ENCODE measurements at regions not wholly inside any gene's neighbourhood (a gene's known extent, or its start where the extent isn't known, plus 50 kb on each side); places are given as distances from the start of the nearest gene placed in this dataset.

- Histone ChIP-seq H2AFZ (ENCODE audit: low read length) (no peak overlapping the region), H3K9me2 (replicated peaks; ENCODE audit: insufficient read depth, low read length) (no peaks in the 10 kb centered on the region), H4K20me1 (ENCODE audit: insufficient read depth, low read length) (no peaks in the 10 kb centered on the region), H3K36me3 (replicated peaks; ENCODE audit: insufficient read depth, low read length) (no peaks in the 10 kb centered on the region), H3K79me2 (ENCODE audit: low read length) (no peaks in the 10 kb centered on the region), H3K27me3 (replicated peaks; ENCODE audit: insufficient read depth, low read length) (no peaks in the 10 kb centered on the region), H3K4me1 (ENCODE audit: low read length) (no peaks in the 10 kb centered on the region), H3F3A (ENCODE audit: insufficient read depth, low read length) (no peaks in the 10 kb centered on the region), H3K9me3 (replicated peaks; ENCODE audit: insufficient read depth, low read length) (no peaks in the 10 kb centered on the region), H3K9ac (ENCODE audit: low read length) (no peak overlapping the region), H3K4me2 (ENCODE audit: low read depth, low read length) (no peak overlapping the region), H3K4me3 (ENCODE audit: low read length) (no peak overlapping the region), H3K27ac (ENCODE audit: low read length) (no peak overlapping the region)
- no peak for DNase-seq
- TF ChIP-seq EZH2phosphoT487 (IDR thresholded peaks at IDR 0.05; ENCODE audit: low read length) (no peak), EZH2 (optimal IDR thresholded peaks at IDR 0.05; ENCODE audit: low read depth, low read length) (no peak)
- TF ChIP-seq, protein P1, sequence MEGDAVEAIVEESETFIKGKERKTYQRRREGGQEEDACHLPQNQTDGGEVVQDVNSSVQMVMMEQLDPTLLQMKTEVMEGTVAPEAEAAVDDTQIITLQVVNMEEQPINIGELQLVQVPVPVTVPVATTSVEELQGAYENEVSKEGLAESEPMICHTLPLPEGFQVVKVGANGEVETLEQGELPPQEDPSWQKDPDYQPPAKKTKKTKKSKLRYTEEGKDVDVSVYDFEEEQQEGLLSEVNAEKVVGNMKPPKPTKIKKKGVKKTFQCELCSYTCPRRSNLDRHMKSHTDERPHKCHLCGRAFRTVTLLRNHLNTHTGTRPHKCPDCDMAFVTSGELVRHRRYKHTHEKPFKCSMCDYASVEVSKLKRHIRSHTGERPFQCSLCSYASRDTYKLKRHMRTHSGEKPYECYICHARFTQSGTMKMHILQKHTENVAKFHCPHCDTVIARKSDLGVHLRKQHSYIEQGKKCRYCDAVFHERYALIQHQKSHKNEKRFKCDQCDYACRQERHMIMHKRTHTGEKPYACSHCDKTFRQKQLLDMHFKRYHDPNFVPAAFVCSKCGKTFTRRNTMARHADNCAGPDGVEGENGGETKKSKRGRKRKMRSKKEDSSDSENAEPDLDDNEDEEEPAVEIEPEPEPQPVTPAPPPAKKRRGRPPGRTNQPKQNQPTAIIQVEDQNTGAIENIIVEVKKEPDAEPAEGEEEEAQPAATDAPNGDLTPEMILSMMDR (IDR thresholded peaks at IDR 0.05; ENCODE audit: low read length), result no peak
These were observed 94.9 kb downstream of the TMEM174 start for GRCh38 chr5:73267766-73268435.

DNA sequence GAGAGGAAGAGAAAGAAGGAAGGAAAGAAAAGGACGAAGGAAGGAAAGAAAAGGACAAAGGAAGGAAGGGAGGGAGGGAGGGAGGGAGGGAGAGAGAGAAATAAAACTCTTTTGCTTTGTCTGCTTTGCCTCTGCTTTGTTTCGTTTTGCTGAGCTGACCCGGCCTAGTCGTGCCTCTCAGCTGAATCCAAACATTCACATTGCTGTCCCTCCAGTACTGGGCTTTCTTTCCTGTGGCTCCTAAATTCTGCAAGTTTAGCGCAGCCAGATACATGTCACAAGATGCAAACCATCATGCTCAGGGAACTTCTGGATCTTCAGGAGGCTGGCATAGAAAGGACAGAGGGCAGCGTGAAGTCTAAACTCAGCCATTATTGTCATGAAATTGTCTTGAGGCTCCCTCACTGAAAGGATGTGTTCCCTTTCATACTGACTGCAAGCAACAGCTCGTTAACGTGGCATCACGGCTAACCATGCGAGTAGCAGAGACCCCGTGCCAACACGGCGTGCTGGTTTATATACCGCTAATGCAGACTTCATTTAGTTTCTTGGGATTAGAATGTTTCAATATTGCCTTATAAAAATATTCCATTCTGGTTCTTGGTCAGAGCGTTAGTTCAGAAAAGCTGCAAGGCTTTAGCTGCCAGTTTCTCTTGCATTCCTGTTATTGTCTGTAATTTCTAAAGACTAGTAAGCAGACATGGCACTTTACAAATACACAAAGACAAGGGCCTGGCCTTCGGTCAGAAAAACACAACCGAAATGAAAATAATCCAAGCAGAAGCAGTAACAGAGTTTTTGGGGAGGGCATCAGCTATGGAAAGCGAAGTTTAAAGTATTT, 94.2 kb downstream of the TMEM174 start:
- no peak overlapping the region for H3K4me3 ChIP-seq (ENCODE audit: low read length)
- H3K4me2 ChIP-seq (ENCODE audit: low read depth, low read length), result no peak overlapping the region

GRCh38 chr5:73266176-73266738, 93.3 kb downstream of the TMEM174 start:
- no peak overlapping the region for H2AFZ ChIP-seq (ENCODE audit: low read length)

More for the DNA sequence above, 94.2 kb downstream of the TMEM174 start:
- no peak overlapping the region for H2AFZ ChIP-seq (ENCODE audit: low read length)
- no peaks in the 10 kb centered on the region for H3F3A ChIP-seq (ENCODE audit: insufficient read depth, low read length)
- H3K9ac ChIP-seq (ENCODE audit: low read length), result no peak overlapping the region
- no peaks in the 10 kb centered on the region for H3K4me1 ChIP-seq (ENCODE audit: low read length)
- TF ChIP-seq, protein P1 (IDR thresholded peaks at IDR 0.05; ENCODE audit: low read length), result no peak
- TF ChIP-seq EZH2phosphoT487 (IDR thresholded peaks at IDR 0.05; ENCODE audit: low read length) (no peak), EZH2 (optimal IDR thresholded peaks at IDR 0.05; ENCODE audit: low read depth, low read length) (no peak)
- no peaks in the 10 kb centered on the region for H3K9me2 ChIP-seq (replicated peaks; ENCODE audit: insufficient read depth, low read length)
- no peaks in the 10 kb centered on the region for H3K79me2 ChIP-seq (ENCODE audit: low read length)
- no peaks in the 10 kb centered on the region for H3K27me3 ChIP-seq (replicated peaks; ENCODE audit: insufficient read depth, low read length)
- H4K20me1 ChIP-seq (ENCODE audit: insufficient read depth, low read length), result no peaks in the 10 kb centered on the region
- no peaks in the 10 kb centered on the region for H3K36me3 ChIP-seq (replicated peaks; ENCODE audit: insufficient read depth, low read length)
- no peak overlapping the region for H3K27ac ChIP-seq (ENCODE audit: low read length)
- DNase-seq, result no peak
- H3K9me3 ChIP-seq (replicated peaks; ENCODE audit: insufficient read depth, low read length), result no peaks in the 10 kb centered on the region

More at GRCh38 chr5:73266176-73266738, 93.3 kb downstream of the TMEM174 start:
- Histone ChIP-seq H3K9ac (ENCODE audit: low read length) (no peak overlapping the region), H3K4me1 (ENCODE audit: low read length) (no peaks in the 10 kb centered on the region), H3K4me3 (ENCODE audit: low read length) (no peak overlapping the region), H4K20me1 (ENCODE audit: insufficient read depth, low read length) (no peaks in the 10 kb centered on the region), H3K27me3 (replicated peaks; ENCODE audit: insufficient read depth, low read length) (no peaks in the 10 kb centered on the region), H3K36me3 (replicated peaks; ENCODE audit: insufficient read depth, low read length) (no peaks in the 10 kb centered on the region), H3K79me2 (ENCODE audit: low read length) (no peaks in the 10 kb centered on the region), H3K9me3 (replicated peaks; ENCODE audit: insufficient read depth, low read length) (no peaks in the 10 kb centered on the region), H3K9me2 (replicated peaks; ENCODE audit: insufficient read depth, low read length) (no peaks in the 10 kb centered on the region), H3F3A (ENCODE audit: insufficient read depth, low read length) (no peaks in the 10 kb centered on the region), H3K4me2 (ENCODE audit: low read depth, low read length) (no peak overlapping the region), H3K27ac (ENCODE audit: low read length) (no peak overlapping the region)
- no peak for TF ChIP-seq EZH2 (optimal IDR thresholded peaks at IDR 0.05; ENCODE audit: low read depth, low read length)
- TF ChIP-seq, protein P1 (IDR thresholded peaks at IDR 0.05; ENCODE audit: low read length), result no peak
- TF ChIP-seq EZH2phosphoT487 (IDR thresholded peaks at IDR 0.05; ENCODE audit: low read length), result no peak
- no peak for DNase-seq

All from MM.1S (cell line).